ENCODE measurements at regions not wholly inside any gene's neighbourhood (a gene's known extent, or its start where the extent isn't known, plus 50 kb on each side); places are given as distances from the start of the nearest gene placed in this dataset.

- Histone ChIP-seq H3K4me1 (ENCODE audit: insufficient read depth, low read length) (no peaks in the 10 kb centered on the region), H3K4me3 (ENCODE audit: low read length) (no peak overlapping the region), H3K79me2 (ENCODE audit: low read length) (no peaks in the 10 kb centered on the region), H2AFZ (ENCODE audit: low read length) (no peak overlapping the region), H3K9ac (ENCODE audit: low read length) (no peak overlapping the region), H3F3A (ENCODE audit: low read length, unreplicated experiment) (no peaks in the 10 kb centered on the region), H3K27ac (ENCODE audit: low read length) (no peak overlapping the region), H3K9me3 (ENCODE audit: low read length) (no peaks in the 10 kb centered on the region), H3K9me2 (replicated peaks; ENCODE audit: low read length) (no peaks in the 10 kb centered on the region), H4K20me1 (ENCODE audit: low read length) (no peaks in the 10 kb centered on the region), H3K27me3 (ENCODE audit: low read length) (no peaks in the 10 kb centered on the region), H3K4me2 (ENCODE audit: low read length) (no peak overlapping the region), H3K36me3 (ENCODE audit: low read depth, low read length) (no peaks in the 10 kb centered on the region)
- no peak for TF ChIP-seq CTCF (conservative IDR thresholded peaks at IDR 0.05; ENCODE audit: low read depth, low read length)
- no peak for TF ChIP-seq EZH2phosphoT487 (IDR thresholded peaks at IDR 0.05; ENCODE audit: borderline replicate concordance, low read length)
- TF ChIP-seq EZH2 (IDR thresholded peaks at IDR 0.05; ENCODE audit: low read length, unreplicated experiment), result no peak
- intact Hi-C loops (cut with micrococcal nuclease), result no loop called here
- DNase-seq (no peak), ATAC-seq (no peak)
- POLR2A ChIA-PET (ENCODE audit: unreplicated experiment), result no interaction called here
- CTCF ChIA-PET, result no interaction called here
- no TSS peak for BruUV-seq (replicated peaks)
These were observed 323.1 kb downstream of the PCDH10 start for GRCh38 chr4:133472244-133472643.

GRCh38 chr4:133467290-133467947, 318.3 kb downstream of the PCDH10 start:
- Histone ChIP-seq H3K79me2 (ENCODE audit: low read length) (no peaks in the 10 kb centered on the region), H3K4me3 (ENCODE audit: low read length) (no peak overlapping the region), H2AFZ (ENCODE audit: low read length) (no peak overlapping the region), H3K9me2 (replicated peaks; ENCODE audit: low read length) (no peaks in the 10 kb centered on the region), H4K20me1 (ENCODE audit: low read length) (no peaks in the 10 kb centered on the region), H3F3A (ENCODE audit: low read length, unreplicated experiment) (no peaks in the 10 kb centered on the region), H3K9ac (ENCODE audit: low read length) (no peak overlapping the region), H3K27ac (ENCODE audit: low read length) (no peak overlapping the region), H3K4me1 (ENCODE audit: insufficient read depth, low read length) (peaks cover 6% of the 10 kb centered on the region; the same call in 1 of the 2 replicates), H3K4me2 (ENCODE audit: low read length) (no peak overlapping the region), H3K36me3 (ENCODE audit: low read depth, low read length) (no peaks in the 10 kb centered on the region), H3K27me3 (ENCODE audit: low read length) (no peaks in the 10 kb centered on the region), H3K9me3 (ENCODE audit: low read length) (no peaks in the 10 kb centered on the region)
- ChIA-PET POLR2A (ENCODE audit: unreplicated experiment) (interaction anchor here (0.6 kb wide), 1 partner anchor 313 kb away, joined by 3 read pairs; no protein-coding TSS in a partner anchor), CTCF (no interaction called here)
- no TSS peak for BruUV-seq (replicated peaks)
- TF ChIP-seq EZH2 (IDR thresholded peaks at IDR 0.05; ENCODE audit: low read length, unreplicated experiment) (no peak), EZH2phosphoT487 (IDR thresholded peaks at IDR 0.05; ENCODE audit: borderline replicate concordance, low read length) (no peak), CTCF (conservative IDR thresholded peaks at IDR 0.05; ENCODE audit: low read depth, low read length) (no peak)
- no peak for DNase-seq
- ATAC-seq, result no peak
- intact Hi-C loops (cut with micrococcal nuclease), result no loop called here

- no peaks in the 10 kb centered on the region for H3K36me3 ChIP-seq (ENCODE audit: low read depth, low read length)
- H3K4me1 ChIP-seq (ENCODE audit: insufficient read depth, low read length), result peaks cover 6% of the 10 kb centered on the region; the same call in 1 of the 2 replicates
- H3K4me2 ChIP-seq (ENCODE audit: low read length), result no peak overlapping the region
- H3K27ac ChIP-seq (ENCODE audit: low read length), result no peak overlapping the region
- DNase-seq (no peak), ATAC-seq (no peak)
- no peaks in the 10 kb centered on the region for H3K9me2 ChIP-seq (replicated peaks; ENCODE audit: low read length)
- ChIA-PET CTCF (interaction anchor here (0.7 kb wide), 1 partner anchor 1464 kb away, joined by 4 read pairs; no protein-coding TSS in a partner anchor), POLR2A (ENCODE audit: unreplicated experiment) (no interaction called here)
- no peaks in the 10 kb centered on the region for H3F3A ChIP-seq (ENCODE audit: low read length, unreplicated experiment)
- BruUV-seq (replicated peaks), result no TSS peak
- intact Hi-C loops (cut with micrococcal nuclease), result no loop called here
- TF ChIP-seq CTCF (conservative IDR thresholded peaks at IDR 0.05; ENCODE audit: low read depth, low read length), result no peak
- TF ChIP-seq EZH2phosphoT487 (IDR thresholded peaks at IDR 0.05; ENCODE audit: borderline replicate concordance, low read length), result no peak
- no peak for TF ChIP-seq EZH2 (IDR thresholded peaks at IDR 0.05; ENCODE audit: low read length, unreplicated experiment)
- no peaks in the 10 kb centered on the region for H4K20me1 ChIP-seq (ENCODE audit: low read length)
- H3K9me3 ChIP-seq (ENCODE audit: low read length), result no peaks in the 10 kb centered on the region
- H3K27me3 ChIP-seq (ENCODE audit: low read length), result no peaks in the 10 kb centered on the region
- no peak overlapping the region for H3K4me3 ChIP-seq (ENCODE audit: low read length)
- H3K9ac ChIP-seq (ENCODE audit: low read length), result no peak overlapping the region
- H2AFZ ChIP-seq (ENCODE audit: low read length), result no peak overlapping the region
- no peaks in the 10 kb centered on the region for H3K79me2 ChIP-seq (ENCODE audit: low read length)
These were observed 315.9 kb downstream of the PCDH10 start for GRCh38 chr4:133465022-133465421.

Data from PC-3 (cell line).